Fibroblast of lung (primary cell): ENCODE measurements at regions not wholly inside any gene's neighbourhood (a gene's known extent, or its start where the extent isn't known, plus 50 kb on each side); places are given as distances from the start of the nearest gene placed in this dataset.

Experiments used
- CTCF ChIP-seq, 2 donors: IDR thresholded peaks in 1 of 2; conservative IDR thresholded peaks in 1 of 2; 1 replicate in 1 of 2; 2 replicates in 1 of 2; pipeline ENCODE4 v1.5.1; 2011 to 2012; ENCODE audit warnings: low read length in 2 of 2, control low read depth in 1 of 2, inconsistent platforms in 1 of 2, low read depth in 1 of 2, mild to moderate bottlenecking in 1 of 2
- EZH2 ChIP-seq: IDR thresholded peaks from 2 replicates; pipeline ENCODE4 v1.5.1; 2012; ENCODE audit warnings: low read length, control low read depth, mild to moderate bottlenecking; ENCODE audit errors: missing control alignments

GRCh38 chr6:3559561-3559960, 102.7 kb upstream of the SLC22A23 start:
- TF ChIP-seq CTCF (conservative IDR thresholded peaks at IDR 0.05 in 1 of 2, IDR thresholded peaks at IDR 0.05 in 1 of 2; ENCODE audit: low read depth in 1 of 2, low read length in 2 of 2), result no peak
- TF ChIP-seq EZH2, result no peak
